GM21515 (cell line): ENCODE measurements at regions not wholly inside any gene's neighbourhood (a gene's known extent, or its start where the extent isn't known, plus 50 kb on each side); places are given as distances from the start of the nearest gene placed in this dataset.
"Not testable (repeated sequence)": the region's sequence is repeated elsewhere in the genome, so short reads cannot be mapped to it uniquely, and the experiment has no call there.

Source experiments
- ATAC-seq: cut with Tn5 transposase; IDR thresholded peaks from one replicate; pipeline ENCODE4 v1.9.1; 2021; ENCODE audit not compliant: unreplicated experiment

- ATAC-seq, result no peak
Measured at GRCh38 chr22:46026899-46027210, 49.9 kb upstream of the WNT7B start.

- ATAC-seq, result no peak
Measured at GRCh38 chr22:46027211-46028105, 50.5 kb upstream of the WNT7B start.

- no peak for ATAC-seq
Measured at GRCh38 chr22:46028106-46028991, 51.4 kb upstream of the WNT7B start.

GRCh38 chr22:46029036-46029435 lies 52.1 kb upstream of the WNT7B start:
- no peak for ATAC-seq

GRCh38 chr22:46029574-46030200 lies 52.7 kb upstream of the WNT7B start:
- no peak for ATAC-seq

- ATAC-seq, result no peak
Measured at GRCh38 chr22:46030231-46030880, 53.4 kb upstream of the WNT7B start.

- ATAC-seq, result no peak
Measured at GRCh38 chr22:46031066-46031465, 54.1 kb upstream of the WNT7B start.

GRCh38 chr22:46031557-46031956 lies 54.6 kb upstream of the WNT7B start:
- ATAC-seq, result no peak

- no peak for ATAC-seq
Measured at GRCh38 chr22:46031965-46032851, 55.2 kb upstream of the WNT7B start.

GRCh38 chr22:46033256-46034200 lies 56.6 kb upstream of the WNT7B start:
- ATAC-seq, result no peak

- ATAC-seq, result not testable (repeated sequence)
Measured at GRCh38 chr22:46034480-46034879, 57.5 kb upstream of the WNT7B start.

GRCh38 chr22:46035380-46035741 lies 58.4 kb upstream of the WNT7B start:
- no peak for ATAC-seq

- ATAC-seq, result peak; percentile 86
Measured at GRCh38 chr22:46035742-46036557, 59.0 kb upstream of the WNT7B start.

GRCh38 chr22:46036558-46037408 lies 59.8 kb upstream of the WNT7B start:
- no peak for ATAC-seq

GRCh38 chr22:46038174-46038487 lies 61.2 kb upstream of the WNT7B start:
- ATAC-seq, result no peak

GRCh38 chr22:46038516-46039430 lies 61.8 kb upstream of the WNT7B start:
- no peak for ATAC-seq
